OCI-LY7 (cell line): ENCODE measurements at regions not wholly inside any gene's neighbourhood (a gene's known extent, or its start where the extent isn't known, plus 50 kb on each side); places are given as distances from the start of the nearest gene placed in this dataset.
"Not testable (repeated sequence)": the region's sequence is repeated elsewhere in the genome, so short reads cannot be mapped to it uniquely, and the experiment has no call there.

Source experiments
- BruUV-seq: library from RNA; stranded (reverse); fragments of 400-500 nt; replicated peaks from 2 replicates; lab custom pipeline; 2021; lab: Mats Ljungman, UMichigan
- CTCF ChIA-PET: fragments of 300-600 bp; sonication (Branson Sonifier 250); formaldehyde crosslinking; loops from one replicate; lab custom pipeline; 2022; ENCODE audit warnings: antibody characterized with exemption; ENCODE audit not compliant: unreplicated experiment; lab: Charles Lee
- POLR2A ChIA-PET: fragments of 300-600 bp; sonication (Branson Sonifier 250); formaldehyde crosslinking; loops from one replicate; lab custom pipeline; 2022; ENCODE audit warnings: antibody characterized with exemption; lab: Charles Lee
- DNase-seq: peaks from one replicate; pipeline ENCODE4 v3.0.0-alpha.2; 2015; ENCODE audit warnings: low spot score
- H2AFZ ChIP-seq: fragments of 200-600 bp; sonication (generic), shearing (Covaris generic); 2 replicates; pipeline ENCODE4 v1.6.1; 2014; ENCODE audit warnings: mild to moderate bottlenecking, antibody characterized with exemption, low read length, moderate library complexity
- H3K27ac ChIP-seq: fragments of 200-600 bp; sonication (generic); 2 replicates; pipeline ENCODE4 v1.5.1; 2014; ENCODE audit warnings: mixed run types, low read depth, mild to moderate bottlenecking, moderate library complexity, low read length, inconsistent platforms; ENCODE audit not compliant: poor library complexity, severe bottlenecking
- H3K36me3 ChIP-seq: fragments of 200-600 bp; sonication (generic); 2 replicates; pipeline ENCODE4 v1.6.1; 2014; ENCODE audit warnings: mild to moderate bottlenecking, antibody characterized with exemption, low read length, moderate library complexity, mixed read lengths; ENCODE audit not compliant: insufficient read depth
- H3K4me1 ChIP-seq: fragments of 200-600 bp; sonication (generic); 2 replicates; pipeline ENCODE4 v1.5.1; 2014; ENCODE audit warnings: mild to moderate bottlenecking, low read length; ENCODE audit not compliant: insufficient read depth, poor library complexity, severe bottlenecking
- H3K4me2 ChIP-seq: fragments of 200-600 bp; sonication (generic); 2 replicates; pipeline ENCODE4 v1.6.1; 2014; ENCODE audit warnings: mild to moderate bottlenecking, low read length
- H3K4me3 ChIP-seq: fragments of 200-600 bp; sonication (generic); 2 replicates; pipeline ENCODE4 v1.5.1; 2014; ENCODE audit warnings: mild to moderate bottlenecking, low read depth, low read length; ENCODE audit not compliant: poor library complexity, severe bottlenecking
- H3K79me2 ChIP-seq: fragments of 200-600 bp; sonication (generic); 2 replicates; pipeline ENCODE4 v1.6.1; 2016; ENCODE audit warnings: low read depth, mild to moderate bottlenecking, low read length, moderate library complexity, mixed read lengths; ENCODE audit not compliant: insufficient read depth
- H3K9me2 ChIP-seq: fragments of 200-600 bp; sonication (generic); 2 replicates; pipeline ENCODE4 v1.6.1; 2016; ENCODE audit warnings: mild to moderate bottlenecking, low read length, mixed read lengths; ENCODE audit not compliant: insufficient read depth
- H3K9me3 ChIP-seq: fragments of 200-600 bp; sonication (generic); 2 replicates; pipeline ENCODE4 v1.6.1; 2014; ENCODE audit warnings: mild to moderate bottlenecking, mixed run types, low read length, mixed read lengths
- H4K20me1 ChIP-seq: fragments of 200-600 bp; sonication (generic); 2 replicates; pipeline ENCODE4 v1.6.1; 2014; ENCODE audit warnings: mild to moderate bottlenecking, antibody characterized with exemption, low read length, moderate library complexity, mixed read lengths; ENCODE audit not compliant: insufficient read depth
- CTCF ChIP-seq: fragments of 200-600 bp; sonication (generic); conservative IDR thresholded peaks from 2 replicates; pipeline ENCODE4 v1.5.1; 2014; ENCODE audit warnings: mild to moderate bottlenecking, antibody characterized with exemption, low read length, moderate library complexity, mixed read lengths
- EZH2phosphoT487 ChIP-seq: fragments of 200-600 bp; sonication (generic); IDR thresholded peaks from 2 replicates; pipeline ENCODE4 v1.6.1; 2018; ENCODE audit warnings: low read depth, borderline replicate concordance, mild to moderate bottlenecking, mixed run types, antibody characterized with exemption, low read length, moderate library complexity, mixed read lengths
- intact Hi-C: fragments of 100-400 bp; cut with micrococcal nuclease; formaldehyde crosslinking; loops from one replicate; pipeline ENCODE4 v1.10.0; 2022; ENCODE audit not compliant: unreplicated experiment

DNA sequence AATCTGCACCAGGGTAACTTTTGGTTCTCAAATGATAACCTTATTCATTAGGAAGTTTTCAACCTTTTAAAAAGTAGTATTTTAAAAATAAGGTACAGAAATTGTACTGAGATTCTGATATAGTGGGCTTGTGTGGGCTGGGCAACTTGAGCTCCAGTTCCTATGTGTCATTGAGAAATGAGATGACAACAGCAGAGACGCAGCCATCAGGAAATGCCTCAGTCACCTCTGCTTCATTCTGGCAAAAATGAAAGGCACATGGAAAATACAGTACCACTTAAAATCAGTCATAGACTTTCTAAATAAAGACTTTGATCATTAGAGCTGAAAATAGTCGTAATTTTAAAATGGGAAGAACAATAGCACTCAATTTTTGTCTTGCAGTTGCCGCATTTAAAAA is 480.2 kb downstream of the PLK2 start:
- ChIA-PET CTCF (no interaction called here), POLR2A (no interaction called here)
- no TSS peak for BruUV-seq
- intact Hi-C loops = no loop called here
- no peak overlapping the region for H2AFZ ChIP-seq
- no peaks in the 10 kb centered on the region for H3K36me3 ChIP-seq
- TF ChIP-seq EZH2phosphoT487 (no peak), CTCF (no peak)
- DNase-seq = no peak
- H3K4me2 ChIP-seq = no peak overlapping the region
- no peak overlapping the region for H3K27ac ChIP-seq
- H3K9me3 ChIP-seq = no peaks in the 10 kb centered on the region
- no peaks in the 10 kb centered on the region for H4K20me1 ChIP-seq
- no peaks in the 10 kb centered on the region for H3K79me2 ChIP-seq
- no peak overlapping the region for H3K4me3 ChIP-seq
- H3K9me2 ChIP-seq = no peaks in the 10 kb centered on the region
- no peaks in the 10 kb centered on the region for H3K4me1 ChIP-seq

DNA sequence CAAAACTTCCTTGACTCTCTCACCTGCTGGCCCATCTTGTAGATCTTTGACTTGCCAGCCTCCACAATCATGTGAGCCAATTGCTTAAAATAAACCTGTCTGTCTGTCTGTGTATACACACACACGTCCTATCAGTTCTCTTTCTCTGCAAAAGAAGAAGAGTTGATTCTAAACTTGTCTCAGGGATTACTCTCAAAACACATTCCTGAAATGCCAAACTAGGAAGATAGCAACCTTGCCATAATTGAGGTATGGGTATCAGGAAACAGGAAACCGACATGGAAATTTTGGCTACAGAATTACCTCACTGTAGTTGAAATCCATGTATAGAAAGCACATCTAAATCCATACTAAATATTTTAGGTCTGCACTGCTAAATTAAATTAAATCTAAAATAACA is 483.4 kb downstream of the PLK2 start:
- no peaks in the 10 kb centered on the region for H4K20me1 ChIP-seq
- H3K9me3 ChIP-seq = no peaks in the 10 kb centered on the region
- ChIA-PET CTCF (no interaction called here), POLR2A (no interaction called here)
- no peak for DNase-seq
- no peak overlapping the region for H2AFZ ChIP-seq
- no peaks in the 10 kb centered on the region for H3K79me2 ChIP-seq
- no TSS peak for BruUV-seq
- H3K9me2 ChIP-seq = no peaks in the 10 kb centered on the region
- H3K4me3 ChIP-seq = no peak overlapping the region
- H3K36me3 ChIP-seq = no peaks in the 10 kb centered on the region
- no peak overlapping the region for H3K27ac ChIP-seq
- no peak for TF ChIP-seq CTCF
- no peak for TF ChIP-seq EZH2phosphoT487
- H3K4me2 ChIP-seq = no peak overlapping the region
- intact Hi-C loops = no loop called here
- H3K4me1 ChIP-seq = no peaks in the 10 kb centered on the region

- H3K4me2 ChIP-seq, H3K27ac ChIP-seq, BruUV-seq, DNase-seq, H3K9me2 ChIP-seq, H3K4me3 ChIP-seq, H3K36me3 ChIP-seq, H3K4me1 ChIP-seq, H4K20me1 ChIP-seq, H2AFZ ChIP-seq, H3K9me3 ChIP-seq, POLR2A ChIA-PET, intact Hi-C loops, H3K79me2 ChIP-seq, CTCF ChIA-PET: not testable (repeated sequence)
Observed at GRCh38 chr5:57972099-57972498, 487.8 kb downstream of the PLK2 start.
